ENCODE measurements at regions not wholly inside any gene's neighbourhood (a gene's known extent, or its start where the extent isn't known, plus 50 kb on each side); places are given as distances from the start of the nearest gene placed in this dataset.

- no peak for TF ChIP-seq POU6F1 (CRISPR knock-in tag; IDR thresholded peaks at IDR 0.05; ENCODE audit: borderline replicate concordance, low read depth)
Measured at GRCh38 chr18:31229829-31230228, 67.2 kb upstream of the DSC1 start (continued).

- no peak for TF ChIP-seq ISL1 (CRISPR knock-in tag; IDR thresholded peaks at IDR 0.05)
- no peak for TF ChIP-seq SNAI2 (CRISPR knock-in tag; IDR thresholded peaks at IDR 0.05)
- no peak for TF ChIP-seq CSDC2 (CRISPR knock-in tag; IDR thresholded peaks at IDR 0.05)
- no peak for TF ChIP-seq OSR1 (CRISPR knock-in tag; IDR thresholded peaks at IDR 0.05)
- no peak for TF ChIP-seq GLIS3 (CRISPR knock-in tag; IDR thresholded peaks at IDR 0.05)
- no peak for TF ChIP-seq ZNF70 (CRISPR knock-in tag; IDR thresholded peaks at IDR 0.05)
- ATAC-seq, result no peak
Measured at GRCh38 chr18:31230495-31230894, 67.8 kb upstream of the DSC1 start.

DNA sequence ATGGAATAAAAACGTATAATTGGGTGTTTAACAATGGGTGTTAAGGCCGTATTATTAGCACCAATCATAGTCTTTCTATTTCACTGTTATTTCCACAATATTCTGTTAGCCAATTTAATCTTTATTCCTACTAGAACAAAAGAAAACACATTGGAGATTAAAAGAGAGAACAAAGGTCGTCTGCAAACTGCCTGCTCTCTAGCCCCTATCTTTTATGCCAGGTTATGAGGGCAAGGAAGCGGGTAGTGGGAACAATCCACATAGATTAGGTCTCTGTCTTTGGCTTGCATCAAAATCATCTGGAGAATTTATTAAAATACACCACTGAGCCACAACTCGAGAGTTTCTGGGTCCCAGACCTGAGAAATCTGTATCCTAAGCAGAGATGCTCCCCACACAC lies 69.4 kb upstream of the DSC1 start:
- ATAC-seq, result no peak

GRCh38 chr18:31232775-31233424 lies 70.2 kb upstream of the DSC1 start:
- ATAC-seq, result no peak
- TF ChIP-seq SNAI2 (CRISPR knock-in tag; IDR thresholded peaks at IDR 0.05), result no peak

More for the DNA sequence above, 69.4 kb upstream of the DSC1 start:
- TF ChIP-seq BACH2 (CRISPR knock-in tag; IDR thresholded peaks at IDR 0.05; ENCODE audit: borderline replicate concordance) (no peak), OSR1 (CRISPR knock-in tag; IDR thresholded peaks at IDR 0.05) (no peak), ZFP3 (CRISPR knock-in tag; IDR thresholded peaks at IDR 0.05) (no peak), ZC3H10 (CRISPR knock-in tag; IDR thresholded peaks at IDR 0.05) (no peak), CSDC2 (CRISPR knock-in tag; IDR thresholded peaks at IDR 0.05) (no peak), ZNF70 (CRISPR knock-in tag; IDR thresholded peaks at IDR 0.05) (no peak), SNAI2 (CRISPR knock-in tag; IDR thresholded peaks at IDR 0.05) (no peak), TSHZ2 (CRISPR knock-in tag; IDR thresholded peaks at IDR 0.05) (no peak), ARNTL (CRISPR knock-in tag; IDR thresholded peaks at IDR 0.05; ENCODE audit: borderline replicate concordance, low read depth) (no peak), ZNF8 (CRISPR knock-in tag; IDR thresholded peaks at IDR 0.05) (no peak), ISL1 (CRISPR knock-in tag; IDR thresholded peaks at IDR 0.05) (no peak), PPARA (CRISPR knock-in tag; IDR thresholded peaks at IDR 0.05; ENCODE audit: borderline replicate concordance) (no peak), PATZ1 (CRISPR knock-in tag; IDR thresholded peaks at IDR 0.05; ENCODE audit: borderline replicate concordance) (no peak), RARB (CRISPR knock-in tag; IDR thresholded peaks at IDR 0.05) (no peak)
- TF ChIP-seq, protein P1, sequence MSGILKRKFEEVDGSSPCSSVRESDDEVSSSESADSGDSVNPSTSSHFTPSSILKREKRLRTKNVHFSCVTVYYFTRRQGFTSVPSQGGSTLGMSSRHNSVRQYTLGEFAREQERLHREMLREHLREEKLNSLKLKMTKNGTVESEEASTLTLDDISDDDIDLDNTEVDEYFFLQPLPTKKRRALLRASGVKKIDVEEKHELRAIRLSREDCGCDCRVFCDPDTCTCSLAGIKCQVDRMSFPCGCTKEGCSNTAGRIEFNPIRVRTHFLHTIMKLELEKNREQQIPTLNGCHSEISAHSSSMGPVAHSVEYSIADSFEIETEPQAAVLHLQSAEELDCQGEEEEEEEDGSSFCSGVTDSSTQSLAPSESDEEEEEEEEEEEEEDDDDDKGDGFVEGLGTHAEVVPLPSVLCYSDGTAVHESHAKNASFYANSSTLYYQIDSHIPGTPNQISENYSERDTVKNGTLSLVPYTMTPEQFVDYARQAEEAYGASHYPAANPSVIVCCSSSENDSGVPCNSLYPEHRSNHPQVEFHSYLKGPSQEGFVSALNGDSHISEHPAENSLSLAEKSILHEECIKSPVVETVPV (CRISPR knock-in tag; IDR thresholded peaks at IDR 0.05), result no peak

DNA sequence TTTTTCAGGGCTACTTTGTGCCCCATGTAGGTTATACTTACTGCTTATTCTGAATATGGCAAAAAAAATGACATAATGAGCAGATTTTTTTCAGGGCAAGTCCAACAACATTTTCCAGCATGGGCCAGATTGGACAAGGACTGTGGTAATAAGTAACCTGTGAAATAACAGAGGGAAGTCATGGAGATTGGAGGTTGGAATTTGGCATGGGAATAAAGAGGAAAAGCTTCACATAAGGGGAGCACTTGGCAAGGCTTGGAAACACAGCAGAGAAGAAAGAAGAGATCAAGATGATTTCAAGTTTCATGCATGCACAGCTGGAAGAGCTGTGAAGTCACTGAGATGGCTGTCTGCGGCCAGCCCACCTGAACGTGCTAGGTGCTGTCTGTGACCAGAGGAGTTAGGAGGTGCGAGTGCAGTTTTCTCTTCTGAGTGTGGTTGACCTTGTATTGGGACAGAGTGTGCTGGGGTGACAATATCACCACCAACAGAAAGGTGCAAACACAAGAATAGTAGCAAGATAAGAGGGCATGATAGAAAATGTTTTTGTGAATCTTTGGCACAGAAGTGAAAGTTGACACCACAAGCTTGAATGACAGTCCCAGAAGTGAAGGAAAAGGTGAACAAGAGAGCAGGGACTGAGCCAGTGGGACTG lies 71.1 kb upstream of the DSC1 start:
- no peak for ATAC-seq
- TF ChIP-seq TOX (CRISPR knock-in tag; IDR thresholded peaks at IDR 0.05; ENCODE audit: borderline replicate concordance), result no peak
- no peak for TF ChIP-seq ARNTL (CRISPR knock-in tag; IDR thresholded peaks at IDR 0.05; ENCODE audit: borderline replicate concordance, low read depth)
- no peak for TF ChIP-seq POU6F1 (CRISPR knock-in tag; IDR thresholded peaks at IDR 0.05; ENCODE audit: borderline replicate concordance, low read depth)
- TF ChIP-seq RARB (CRISPR knock-in tag; IDR thresholded peaks at IDR 0.05), result no peak
- no peak for TF ChIP-seq SNAI2 (CRISPR knock-in tag; IDR thresholded peaks at IDR 0.05)
- no peak for TF ChIP-seq TCF4 (CRISPR knock-in tag; IDR thresholded peaks at IDR 0.05; ENCODE audit: borderline replicate concordance)
- no peak for TF ChIP-seq ZNF70 (CRISPR knock-in tag; IDR thresholded peaks at IDR 0.05)
- no peak for TF ChIP-seq TSHZ2 (CRISPR knock-in tag; IDR thresholded peaks at IDR 0.05)
- TF ChIP-seq BACH2 (CRISPR knock-in tag; IDR thresholded peaks at IDR 0.05; ENCODE audit: borderline replicate concordance), result no peak
- TF ChIP-seq ZFP30 (CRISPR knock-in tag; IDR thresholded peaks at IDR 0.05), result no peak

All from SK-N-SH treated with all-trans-retinoic acid at 6 μM for 48 hours (cell line).